Stimulated activated CD8-positive, alpha-beta memory T cell treated with anti-CD3 and anti-CD28 coated beads, Interleukin-12 subunit alpha, Interleukin-12 subunit beta, amount 100 ng/mL, for 1 hour (primary cell): ENCODE measurements at regions not wholly inside any gene's neighbourhood (a gene's known extent, or its start where the extent isn't known, plus 50 kb on each side); places are given as distances from the start of the nearest gene placed in this dataset.

Experiments used
- DNase-seq: peaks from one replicate; pipeline ENCODE4 v3.0.0-alpha.2; 2020; ENCODE audit warnings: low read depth

- DNase-seq: no peak
Measured at GRCh38 chr20:57970856-57971255, 257.6 kb downstream of the ANKRD60 start.

- DNase-seq: no peak
Measured at GRCh38 chr20:57970116-57970515, 258.3 kb downstream of the ANKRD60 start.

GRCh38 chr20:57968120-57968519, 258.3 kb upstream of the PMEPA1 start:
- DNase-seq: no peak

DNA sequence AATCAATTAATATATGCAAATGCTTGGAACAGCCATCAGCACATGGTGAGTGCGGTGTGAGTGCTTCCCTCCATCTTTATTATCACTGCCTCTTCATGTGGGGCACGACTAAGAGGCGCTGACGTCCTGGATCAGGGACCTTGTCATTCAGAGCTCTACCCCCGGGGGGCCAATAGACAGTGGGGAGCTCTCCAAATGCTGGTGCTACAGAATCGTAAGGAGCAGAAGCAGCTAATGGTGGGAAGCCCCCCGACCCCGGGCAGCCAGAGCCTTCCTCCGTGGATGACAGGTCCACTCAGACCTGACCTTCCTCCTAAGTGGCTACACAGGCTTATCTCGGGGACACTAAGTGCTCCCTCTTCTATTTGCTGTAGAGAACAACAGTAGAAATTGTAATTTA, 257.5 kb upstream of the PMEPA1 start:
- DNase-seq: no peak

GRCh38 chr20:57966620-57967019, 256.8 kb upstream of the PMEPA1 start:
- no peak for DNase-seq

- DNase-seq: no peak
Measured at GRCh38 chr20:57965441-57965840, 255.6 kb upstream of the PMEPA1 start.

DNA sequence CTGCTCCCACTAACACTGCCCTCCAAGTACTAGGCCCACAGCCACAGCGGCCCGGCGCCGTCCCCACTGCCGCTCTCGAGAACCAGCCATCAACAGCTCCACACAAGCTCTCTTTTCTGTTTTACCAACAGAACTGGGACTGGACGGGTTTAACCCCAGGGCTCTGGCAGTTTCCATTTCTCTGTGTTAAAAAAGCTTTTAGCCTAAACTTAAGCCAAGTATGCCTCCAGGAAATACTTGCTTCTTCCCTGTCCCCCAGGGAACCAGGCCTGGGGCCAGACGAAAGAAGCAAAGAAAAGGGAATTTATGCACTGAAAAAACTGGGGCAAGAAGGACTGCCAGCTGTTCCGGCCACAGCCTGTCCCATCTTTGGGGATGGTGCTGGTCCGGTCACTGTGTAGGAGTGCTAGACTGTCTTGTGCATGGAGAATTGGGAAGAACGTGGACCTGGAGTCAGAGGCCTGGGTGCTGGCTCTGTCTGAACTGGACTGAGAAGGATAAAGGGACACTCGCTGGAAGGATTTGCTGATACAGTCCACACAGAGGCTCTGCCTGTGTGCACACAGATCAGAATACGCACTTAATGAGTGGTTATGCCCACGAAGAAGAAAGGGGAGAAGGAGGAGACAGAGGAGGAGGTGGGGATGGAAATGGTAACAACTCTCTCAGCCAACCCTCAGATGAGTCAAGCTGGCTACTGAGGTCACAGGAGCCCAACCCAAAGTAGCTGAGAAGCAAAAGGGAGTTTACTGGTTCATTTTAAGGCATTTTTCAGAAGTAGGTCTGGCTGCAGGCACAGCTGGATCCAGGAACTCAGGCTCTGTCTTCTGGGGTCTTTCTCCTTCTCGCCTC, 254.4 kb upstream of the PMEPA1 start:
- no peak for DNase-seq

GRCh38 chr20:57960803-57961575, 251.2 kb upstream of the PMEPA1 start:
- no peak for DNase-seq

DNA sequence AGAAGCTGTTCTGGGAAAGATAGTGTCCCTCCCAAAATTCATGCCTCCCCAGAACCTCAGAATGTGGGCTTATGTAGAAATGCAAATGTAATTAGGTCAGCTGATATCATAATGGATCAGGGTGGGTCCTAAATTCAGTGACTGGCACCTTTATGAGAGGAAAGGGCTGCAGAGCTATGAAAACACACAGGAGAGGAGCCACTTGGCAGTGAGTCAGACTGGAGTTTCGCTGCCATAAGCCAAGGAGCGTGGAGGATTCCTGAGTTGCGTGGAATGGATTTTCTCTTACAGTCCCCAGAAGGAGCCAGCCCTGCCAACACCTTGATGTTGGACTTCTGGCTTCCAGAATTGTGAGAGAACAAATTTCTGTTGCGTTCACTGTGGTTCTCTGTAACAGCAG, 249.8 kb upstream of the PMEPA1 start:
- no peak for DNase-seq

- DNase-seq: no peak
Measured at GRCh38 chr20:57959018-57959417, 249.2 kb upstream of the PMEPA1 start.

DNA sequence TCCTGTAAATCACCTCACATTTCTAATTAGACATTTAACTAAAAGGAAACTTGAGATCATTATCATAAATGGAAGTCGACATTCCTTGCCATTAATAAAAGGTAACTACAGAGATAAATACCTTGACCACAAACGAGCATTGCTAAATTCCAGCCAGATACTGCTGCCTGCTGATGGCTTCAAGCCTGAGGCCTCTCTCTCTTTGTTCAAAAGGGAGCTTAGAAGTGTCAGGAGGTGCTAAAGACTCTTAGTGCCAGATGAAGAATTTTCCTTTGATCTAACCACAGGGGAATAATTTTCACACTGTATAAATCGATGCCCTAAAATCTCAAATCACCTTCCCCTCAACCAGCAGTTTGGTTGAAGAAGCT, 248.2 kb upstream of the PMEPA1 start:
- no peak for DNase-seq

- DNase-seq: no peak
Measured at GRCh38 chr20:57957411-57958049, 247.7 kb upstream of the PMEPA1 start.

DNA sequence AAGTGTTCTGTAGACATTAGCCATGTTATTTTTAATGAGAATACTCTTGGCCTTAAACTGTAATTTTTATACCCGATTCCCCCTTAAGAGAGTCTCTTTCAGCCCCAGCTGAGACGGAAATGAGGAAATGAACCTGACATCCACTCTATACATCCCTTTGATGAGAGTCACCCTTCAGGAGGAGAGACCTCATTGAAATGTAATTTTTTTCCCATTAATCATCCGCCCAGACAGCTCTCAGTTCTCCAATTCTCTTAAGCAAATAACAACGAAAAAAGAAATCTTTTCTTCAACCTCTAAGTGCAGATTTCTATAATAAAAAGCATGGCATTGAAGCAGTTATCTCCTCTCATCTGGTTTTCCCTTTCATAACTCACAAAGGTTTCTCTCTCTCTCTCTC, 243.8 kb upstream of the PMEPA1 start:
- no peak for DNase-seq

DNA sequence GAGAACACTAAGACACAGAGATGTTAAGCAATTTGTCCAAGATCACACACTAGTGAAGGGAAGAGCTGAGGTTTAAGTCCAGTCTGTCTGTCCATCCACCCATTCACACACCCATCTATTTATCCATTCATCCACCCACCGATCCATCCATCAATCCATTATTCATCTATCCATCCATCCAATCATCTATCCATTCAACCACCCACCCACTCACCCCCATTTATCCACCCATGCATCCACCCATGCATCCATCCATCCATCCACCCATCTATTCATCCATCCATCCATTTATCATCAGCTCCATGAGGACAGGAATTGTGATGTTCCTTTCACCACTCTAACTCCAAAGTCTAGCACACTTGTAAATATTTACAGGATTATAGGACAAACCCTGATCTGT, 242.3 kb upstream of the PMEPA1 start:
- DNase-seq: no peak

DNA sequence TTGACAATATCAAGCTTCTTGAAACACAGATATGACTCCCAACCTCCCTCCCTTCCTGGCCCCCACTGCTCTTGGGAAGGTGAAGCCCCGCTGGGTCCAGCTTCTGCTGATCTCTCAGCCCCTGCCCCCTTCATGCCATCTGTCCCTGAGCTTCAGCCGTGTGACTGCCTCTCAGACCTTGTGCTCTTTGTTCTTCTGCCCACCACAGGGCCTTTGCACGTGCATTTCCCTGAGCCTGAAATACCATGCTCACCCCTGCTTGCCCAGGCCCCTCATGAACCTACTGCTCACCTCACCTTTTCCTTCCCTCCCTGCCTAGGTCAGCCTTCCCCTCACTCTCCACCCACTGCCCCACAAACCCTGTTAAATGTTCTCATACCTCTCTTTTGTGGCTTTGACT, 241.7 kb upstream of the PMEPA1 start:
- no peak for DNase-seq

GRCh38 chr20:57950764-57951485, 241.1 kb upstream of the PMEPA1 start:
- DNase-seq: no peak

DNA sequence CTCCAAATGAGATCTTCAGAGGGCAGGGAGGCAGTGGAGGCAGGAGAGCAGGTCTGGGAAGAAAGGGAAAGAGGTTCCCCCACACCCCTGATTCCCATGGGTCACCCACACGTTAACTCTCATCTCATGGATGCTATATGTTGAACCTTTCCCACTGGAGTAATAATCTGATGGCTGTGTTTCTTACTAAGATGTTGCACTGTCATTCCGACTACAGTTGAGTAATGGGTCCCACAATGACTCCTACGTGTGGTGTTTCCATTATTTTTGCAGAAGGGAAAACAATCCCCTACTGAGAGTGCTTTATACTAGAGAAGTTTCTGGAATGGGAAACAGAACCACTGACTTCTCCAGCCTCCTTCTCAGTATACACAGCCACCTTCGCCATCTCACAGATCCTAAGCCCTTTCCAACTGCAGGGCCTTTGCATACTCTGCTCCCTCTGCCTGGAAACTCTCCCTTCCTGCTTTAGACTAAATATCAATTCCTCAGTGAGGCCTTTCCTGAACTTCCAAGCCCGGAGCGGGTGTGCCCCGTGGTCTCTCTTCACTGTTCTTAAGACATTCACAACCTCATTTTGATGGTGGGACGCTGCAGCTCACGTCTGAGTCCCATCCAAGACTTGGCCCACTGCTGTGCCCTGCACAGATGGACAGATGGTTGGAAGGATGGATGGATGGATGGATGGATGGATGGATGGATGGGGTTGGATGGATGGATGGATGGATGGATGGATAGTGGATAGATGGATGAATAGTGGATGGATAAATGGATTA, 238.6 kb upstream of the PMEPA1 start:
- DNase-seq: no peak

DNA sequence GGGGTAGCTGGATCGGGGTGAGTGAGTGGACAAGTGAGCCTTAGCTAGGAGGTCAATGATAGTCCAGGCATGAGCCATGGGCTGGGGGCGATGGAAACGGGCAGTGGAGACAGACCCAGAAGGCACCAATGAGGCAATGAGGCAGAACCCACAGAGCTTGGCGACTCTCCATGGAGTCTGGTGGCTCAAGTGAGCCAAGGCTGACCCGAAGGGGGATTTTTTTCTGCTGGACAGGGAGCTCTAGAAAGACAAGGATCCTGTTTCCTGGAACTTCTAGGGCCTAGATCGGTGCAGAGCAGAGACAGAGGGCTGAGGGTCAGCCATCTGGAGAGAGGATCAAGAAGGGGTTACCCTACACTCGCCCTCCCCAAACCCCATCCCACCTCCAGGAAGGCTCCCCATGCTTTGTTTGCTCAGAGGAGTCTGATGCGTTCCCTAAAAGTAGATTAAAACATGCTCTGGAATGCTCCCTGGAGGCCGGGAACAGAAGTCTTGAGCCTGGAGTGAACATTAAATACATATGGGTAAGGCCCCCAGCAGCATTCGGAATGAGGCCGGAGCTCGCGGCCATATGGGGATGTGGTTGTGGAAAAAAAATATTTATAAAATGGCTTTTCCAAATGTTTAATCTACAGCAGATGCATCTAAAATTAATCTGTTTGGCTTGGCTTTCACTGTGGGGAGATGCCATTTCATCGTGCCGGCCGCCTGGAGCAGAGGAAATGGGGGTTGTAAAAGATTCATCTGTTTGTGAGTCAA, 237.8 kb upstream of the PMEPA1 start:
- no peak for DNase-seq

GRCh38 chr20:57946559-57947315, 236.9 kb upstream of the PMEPA1 start:
- no peak for DNase-seq

DNA sequence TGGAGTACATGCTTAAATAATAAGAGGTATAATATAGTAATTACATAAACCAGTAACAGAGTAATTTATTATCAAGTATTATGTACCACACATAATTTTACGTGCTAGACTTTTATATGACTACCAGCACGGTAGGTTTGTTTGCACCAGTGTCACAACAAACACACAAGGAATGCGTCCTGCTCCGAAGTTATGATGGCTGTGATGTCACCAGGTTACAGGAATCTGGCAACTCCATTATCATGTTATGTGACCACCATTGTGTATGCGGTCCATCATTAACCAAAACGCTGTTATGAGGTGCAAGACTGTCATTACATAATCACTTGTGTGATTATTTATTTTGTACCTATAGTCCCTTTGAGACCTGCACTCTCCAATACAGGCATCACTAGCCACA, 235.2 kb upstream of the PMEPA1 start:
- no peak for DNase-seq
